SJCRH30 (cell line): ENCODE measurements at regions not wholly inside any gene's neighbourhood (a gene's known extent, or its start where the extent isn't known, plus 50 kb on each side); places are given as distances from the start of the nearest gene placed in this dataset.
"Not testable (repeated sequence)": the region's sequence is repeated elsewhere in the genome, so short reads cannot be mapped to it uniquely, and the experiment has no call there.

ENCODE experiments used
- DNase-seq, 2 experiments: peaks; one replicate each; pipeline ENCODE4 v3.0.0-alpha.2; 2015 to 2020
- H3K27ac ChIP-seq: fragments of 250-450 bp; sonication (Bioruptor Pico); 2 replicates; pipeline ENCODE4 v1.5.1; 2020; ENCODE audit warnings: mild to moderate bottlenecking, moderate library complexity
- H3K27me3 ChIP-seq: fragments of 250-450 bp; sonication (Bioruptor Pico); 2 replicates; pipeline ENCODE4 v1.5.1; 2020; ENCODE audit warnings: mild to moderate bottlenecking, moderate library complexity
- H3K36me3 ChIP-seq: fragments of 250-450 bp; sonication (Bioruptor Pico); 2 replicates; pipeline ENCODE4 v1.5.1; 2020; ENCODE audit warnings: mild to moderate bottlenecking, moderate library complexity
- H3K4me1 ChIP-seq: fragments of 250-450 bp; sonication (Bioruptor Pico); 2 replicates; pipeline ENCODE4 v1.5.1; 2020; ENCODE audit warnings: mild to moderate bottlenecking, moderate library complexity
- H3K4me3 ChIP-seq: fragments of 250-450 bp; sonication (Bioruptor Pico); 2 replicates; pipeline ENCODE4 v1.5.1; 2020; ENCODE audit warnings: mild to moderate bottlenecking, moderate library complexity
- H3K9me3 ChIP-seq: fragments of 250-450 bp; sonication (Bioruptor Pico); replicated peaks from 2 replicates; pipeline ENCODE4 v1.5.1; 2020; ENCODE audit warnings: mild to moderate bottlenecking, moderate library complexity

DNA sequence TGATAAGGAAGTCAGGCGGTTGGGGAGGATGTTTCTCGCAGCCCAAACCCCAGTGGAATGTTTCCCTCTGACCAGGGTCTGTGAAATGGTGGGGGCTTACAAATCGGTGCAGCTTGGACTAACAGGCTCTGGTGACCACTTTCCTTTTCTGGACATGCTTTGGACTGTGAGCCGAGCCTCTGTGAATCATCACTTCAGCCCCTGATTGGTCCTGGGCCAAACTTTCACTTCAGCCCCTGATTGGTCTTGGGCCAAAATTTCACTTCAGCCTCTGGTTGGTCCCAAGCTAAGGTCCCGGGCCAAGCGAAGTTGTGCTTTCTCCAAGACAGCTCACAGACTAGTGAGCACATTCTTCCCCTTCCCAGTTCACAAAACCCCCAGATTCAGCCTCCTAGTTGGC, 223.7 kb upstream of the ANKRD20A1 start:
- DNase-seq, H3K4me3 ChIP-seq, H3K9me3 ChIP-seq, H3K27me3 ChIP-seq, H3K36me3 ChIP-seq, H3K27ac ChIP-seq, H3K4me1 ChIP-seq: not testable (repeated sequence)

DNA sequence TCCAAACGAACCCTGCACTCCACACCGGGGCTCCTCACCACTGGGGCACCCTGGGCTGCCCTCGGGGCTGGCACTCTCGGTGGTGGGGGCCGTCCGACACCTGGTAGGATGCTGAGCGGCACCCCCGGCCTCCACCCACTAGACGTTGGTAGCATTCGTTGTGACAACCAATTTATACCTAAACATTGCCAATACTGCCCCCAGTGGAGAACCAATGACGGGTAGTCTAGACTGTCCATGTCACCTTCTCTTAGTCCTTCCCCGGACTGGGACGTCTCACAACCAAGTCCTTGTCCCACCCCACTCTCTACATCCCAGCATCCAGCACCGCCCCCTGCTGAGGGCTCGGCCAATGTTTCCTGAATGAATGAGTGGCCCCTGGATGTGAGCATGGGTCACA, 246.8 kb upstream of the ANKRD20A1 start:
- H3K9me3 ChIP-seq, H3K4me3 ChIP-seq, H3K4me1 ChIP-seq, H3K36me3 ChIP-seq, DNase-seq, H3K27me3 ChIP-seq, H3K27ac ChIP-seq: not testable (repeated sequence)

DNA sequence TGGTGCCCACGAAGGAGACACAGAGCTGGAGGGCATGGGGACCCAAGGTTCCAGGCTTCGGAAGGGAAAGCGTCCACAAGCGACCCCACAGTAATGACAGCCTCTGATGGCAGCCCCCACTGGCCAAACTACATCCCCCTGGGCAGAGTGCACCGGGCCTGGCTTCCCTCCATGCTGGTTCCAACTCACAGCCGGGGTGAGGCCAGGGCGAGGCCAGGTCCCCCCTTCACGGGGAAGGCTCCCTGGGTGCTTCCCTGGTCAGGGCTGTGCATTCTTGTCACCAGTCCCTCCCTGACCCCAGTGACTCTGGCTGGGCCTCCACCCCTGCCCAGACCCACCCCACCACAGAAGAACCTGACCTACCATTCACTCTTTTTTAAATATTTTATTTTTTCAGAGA, 248.9 kb upstream of the ANKRD20A1 start:
- H3K4me3 ChIP-seq, H3K4me1 ChIP-seq, DNase-seq, H3K9me3 ChIP-seq, H3K36me3 ChIP-seq, H3K27ac ChIP-seq, H3K27me3 ChIP-seq: not testable (repeated sequence)

DNA sequence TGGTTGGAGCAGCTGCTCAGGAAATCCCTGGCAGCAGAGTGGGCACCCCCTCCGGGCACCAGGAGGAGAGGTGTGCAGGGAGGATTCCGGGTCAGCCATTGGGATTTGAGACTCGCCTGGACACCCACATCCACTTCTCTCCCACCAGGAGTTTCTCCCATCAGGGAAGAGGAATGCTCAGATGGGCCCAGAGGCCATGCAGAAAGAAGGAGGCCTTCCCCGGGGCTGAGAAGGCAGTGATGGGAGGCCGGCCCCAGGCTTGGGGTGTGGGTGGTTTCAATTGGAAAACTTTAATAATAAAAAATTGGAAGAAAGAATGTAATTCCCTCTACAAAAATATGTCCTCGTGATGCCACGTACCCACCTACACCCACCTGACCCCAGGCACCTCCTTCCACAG, 249.3 kb upstream of the ANKRD20A1 start:
- H3K36me3 ChIP-seq, H3K4me3 ChIP-seq, H3K4me1 ChIP-seq, H3K27ac ChIP-seq, H3K9me3 ChIP-seq, H3K27me3 ChIP-seq, DNase-seq: not testable (repeated sequence)

DNA sequence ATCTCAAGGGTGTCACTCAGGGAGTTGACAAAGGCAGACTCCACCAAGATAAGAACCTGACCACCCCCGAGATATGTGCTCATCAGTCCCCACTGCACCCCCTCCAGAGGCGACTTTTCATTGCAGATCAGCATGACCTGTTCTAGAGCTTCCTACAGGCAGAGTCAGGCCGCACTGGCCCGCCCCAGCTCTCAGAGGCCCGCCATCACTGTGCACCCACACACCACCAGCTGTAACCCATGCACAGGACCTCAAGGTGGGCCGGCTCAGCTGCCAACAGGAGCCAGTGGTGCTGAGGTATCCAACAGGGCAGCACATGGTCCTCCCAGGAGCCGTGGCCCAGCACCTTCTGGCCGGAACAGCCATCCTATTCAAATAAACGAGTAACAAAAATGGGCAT, 253.6 kb upstream of the ANKRD20A1 start:
- not testable (repeated sequence) for H3K4me1 ChIP-seq, H3K9me3 ChIP-seq, H3K27me3 ChIP-seq, H3K36me3 ChIP-seq, H3K4me3 ChIP-seq, H3K27ac ChIP-seq, DNase-seq

DNA sequence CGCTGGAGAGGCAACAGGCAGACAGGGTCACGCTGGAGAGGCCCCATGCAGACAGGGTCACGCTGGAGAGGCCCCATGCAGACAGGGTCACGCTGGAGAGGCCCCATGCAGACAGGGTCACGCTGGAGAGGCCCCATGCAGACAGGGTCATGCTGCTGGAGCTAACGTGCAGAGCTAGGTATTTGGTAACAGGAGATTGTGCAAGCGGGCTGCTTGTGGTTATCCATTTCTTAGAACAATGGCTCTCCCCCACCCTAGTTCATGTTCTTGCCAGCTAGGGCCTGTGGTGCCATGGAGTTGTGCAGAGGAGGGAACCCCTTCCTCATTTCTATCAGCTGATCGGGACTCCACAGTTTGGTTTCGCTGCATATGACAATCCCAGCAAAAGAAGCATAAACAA, 255.1 kb upstream of the ANKRD20A1 start:
- not testable (repeated sequence) for H3K36me3 ChIP-seq, H3K4me1 ChIP-seq, H3K9me3 ChIP-seq, H3K27me3 ChIP-seq, H3K4me3 ChIP-seq, H3K27ac ChIP-seq, DNase-seq

DNA sequence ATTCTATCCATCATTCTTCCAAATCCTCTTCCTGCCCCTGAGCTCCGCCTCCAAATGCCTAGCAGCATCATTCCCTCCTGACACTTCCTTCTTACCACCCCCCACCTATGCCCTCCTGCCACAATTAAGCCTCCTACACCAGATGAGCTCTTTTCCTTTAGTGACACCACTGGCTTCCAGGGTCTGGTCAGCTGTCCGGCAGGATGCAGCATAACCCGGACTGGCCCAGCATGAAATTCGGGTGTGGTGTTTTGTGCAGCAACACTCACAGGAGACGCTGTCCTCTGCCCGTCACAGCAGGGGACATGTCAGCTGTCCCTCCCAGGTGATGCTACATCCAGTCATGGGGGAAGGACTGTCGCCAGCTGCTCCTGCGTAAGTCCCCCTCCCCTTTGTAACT, 266.3 kb upstream of the ANKRD20A1 start:
- not testable (repeated sequence) for H3K4me3 ChIP-seq, DNase-seq, H3K36me3 ChIP-seq, H3K27ac ChIP-seq, H3K4me1 ChIP-seq, H3K27me3 ChIP-seq, H3K9me3 ChIP-seq

DNA sequence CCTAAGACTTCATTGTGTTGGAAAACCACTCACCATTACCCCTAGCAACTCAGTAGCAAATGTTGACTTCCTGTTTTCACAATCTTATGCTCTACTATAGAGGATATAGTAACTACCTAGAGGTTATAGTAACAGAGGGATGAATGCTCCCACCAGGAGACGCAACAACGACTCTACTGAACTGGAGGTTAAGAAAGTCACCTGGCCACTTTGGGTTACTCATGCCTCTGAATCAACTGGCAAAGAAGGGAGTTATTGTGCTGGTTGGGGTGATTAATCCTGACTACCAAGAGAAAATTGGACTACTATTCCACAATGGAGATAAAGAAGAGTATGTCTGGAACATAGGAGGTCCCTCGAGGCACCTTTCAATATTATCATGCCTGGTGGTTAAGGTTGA, 302.9 kb upstream of the ANKRD20A1 start:
- DNase-seq, H3K27ac ChIP-seq, H3K27me3 ChIP-seq, H3K36me3 ChIP-seq, H3K9me3 ChIP-seq, H3K4me3 ChIP-seq, H3K4me1 ChIP-seq: not testable (repeated sequence)

DNA sequence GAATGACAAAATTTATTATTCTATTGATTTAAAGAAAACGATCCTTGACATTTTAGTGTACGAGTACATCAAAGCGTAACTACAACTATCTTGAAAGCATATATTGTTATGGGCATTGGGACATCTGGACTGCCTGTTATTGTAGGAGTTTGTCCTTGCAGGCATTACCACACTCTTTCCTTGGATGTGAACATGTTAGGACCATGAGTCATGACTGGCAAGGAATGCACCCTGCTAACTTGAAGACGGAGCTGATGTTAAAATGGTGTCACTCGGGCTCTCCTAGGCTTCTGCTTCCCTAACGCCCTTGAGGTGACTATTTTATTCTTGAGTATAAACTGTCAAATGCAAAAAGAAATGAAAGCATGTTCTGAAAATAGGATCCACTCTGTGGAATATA, 308.7 kb upstream of the ANKRD20A1 start:
- not testable (repeated sequence) for H3K27me3 ChIP-seq, DNase-seq, H3K4me3 ChIP-seq, H3K9me3 ChIP-seq, H3K27ac ChIP-seq, H3K36me3 ChIP-seq, H3K4me1 ChIP-seq

DNA sequence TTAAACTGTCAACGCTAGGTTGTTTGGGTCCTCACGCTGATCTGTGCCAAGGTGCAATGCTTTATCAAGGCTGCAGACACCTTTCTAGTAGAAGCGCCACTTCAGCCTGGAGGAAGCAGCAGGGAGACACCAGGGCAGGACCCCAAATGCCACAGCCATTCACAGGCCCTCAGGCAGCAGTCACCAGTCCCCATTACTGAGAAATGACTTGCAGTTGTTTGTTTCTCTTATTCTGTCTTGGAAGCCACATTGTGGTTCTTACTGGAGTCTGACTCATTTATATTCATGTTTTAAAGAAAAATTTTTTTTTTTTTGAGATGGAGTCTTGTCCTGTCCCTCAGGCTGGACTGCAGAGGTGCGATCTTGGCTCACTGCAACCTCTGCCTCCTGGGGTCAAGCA, 328.9 kb upstream of the ANKRD20A1 start:
- not testable (repeated sequence) for H3K27me3 ChIP-seq, H3K4me1 ChIP-seq, H3K27ac ChIP-seq, DNase-seq, H3K36me3 ChIP-seq, H3K9me3 ChIP-seq, H3K4me3 ChIP-seq

DNA sequence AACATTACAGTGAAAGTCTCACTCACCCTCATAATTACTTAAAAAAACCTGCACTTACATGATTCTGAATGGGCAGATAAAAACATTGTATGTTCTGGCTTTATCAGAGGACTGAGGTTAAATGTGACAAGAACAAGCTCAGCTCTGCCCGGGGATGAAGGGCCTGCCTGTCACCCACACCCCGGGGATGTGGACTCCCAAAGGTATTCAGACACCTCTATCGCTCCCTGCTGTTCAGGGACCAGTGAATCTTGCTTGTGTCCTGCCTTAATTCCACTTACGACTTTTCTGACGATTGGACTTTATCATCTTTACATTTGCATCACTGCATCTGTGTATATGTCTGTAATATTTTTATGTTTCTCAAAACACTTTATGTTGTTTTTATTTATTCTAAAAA, 341.8 kb upstream of the ANKRD20A1 start:
- H3K9me3 ChIP-seq, H3K27ac ChIP-seq, H3K27me3 ChIP-seq, H3K4me3 ChIP-seq, H3K4me1 ChIP-seq, H3K36me3 ChIP-seq, DNase-seq: not testable (repeated sequence)

DNA sequence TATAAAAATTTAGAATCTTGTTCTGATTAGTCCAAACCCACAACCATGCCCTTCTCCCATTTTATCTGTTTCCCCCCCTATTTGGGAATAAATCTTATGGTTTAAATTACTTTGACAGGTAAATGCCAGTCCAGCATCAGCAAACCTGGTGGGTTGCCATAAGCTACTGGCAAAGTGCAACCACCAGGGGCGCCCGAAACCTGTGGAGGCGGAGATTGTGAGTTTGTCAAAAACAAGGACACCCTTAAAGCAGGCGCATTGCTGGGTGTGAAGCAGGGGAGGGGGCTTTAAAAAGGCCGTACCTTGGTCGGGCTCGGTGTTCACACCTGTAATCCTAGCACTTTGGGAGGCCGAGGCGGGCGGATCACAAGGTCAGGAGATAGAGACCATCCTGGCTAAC, 344.1 kb upstream of the ANKRD20A1 start:
- not testable (repeated sequence) for H3K27me3 ChIP-seq, H3K36me3 ChIP-seq, H3K9me3 ChIP-seq, DNase-seq, H3K27ac ChIP-seq, H3K4me1 ChIP-seq, H3K4me3 ChIP-seq

DNA sequence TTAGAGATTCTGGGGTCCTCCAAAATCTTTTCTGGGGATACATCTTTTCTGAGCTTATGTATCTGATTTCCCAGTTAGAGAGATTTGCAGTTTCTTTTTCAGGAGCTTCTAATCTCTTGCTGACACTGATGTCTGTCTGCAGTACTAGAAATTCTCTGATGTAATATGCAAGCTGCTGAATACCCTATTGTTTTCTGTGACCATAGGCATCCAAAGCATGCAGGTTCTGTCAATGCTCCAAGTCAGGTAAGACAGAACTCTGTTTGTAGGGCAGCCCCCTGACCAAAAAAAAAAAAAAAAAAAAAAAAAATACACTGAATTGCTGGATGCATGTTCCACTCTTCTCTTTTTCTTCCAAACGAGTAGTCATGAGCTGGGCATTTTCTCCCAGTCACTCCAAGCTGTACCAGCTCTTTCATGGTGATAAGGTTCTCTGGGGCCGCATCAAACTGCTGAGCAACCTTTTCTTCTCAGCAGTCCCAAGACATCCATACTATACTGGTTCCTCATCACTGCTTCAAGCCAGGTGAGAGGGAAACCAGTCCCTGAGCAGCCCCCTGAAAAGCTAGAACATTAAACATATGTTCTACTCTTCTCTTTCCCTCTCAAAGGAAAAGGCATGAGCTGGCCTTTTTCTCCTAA, 354.9 kb upstream of the ANKRD20A1 start:
- not testable (repeated sequence) for DNase-seq, H3K36me3 ChIP-seq, H3K9me3 ChIP-seq, H3K4me3 ChIP-seq, H3K27me3 ChIP-seq, H3K27ac ChIP-seq, H3K4me1 ChIP-seq

DNA sequence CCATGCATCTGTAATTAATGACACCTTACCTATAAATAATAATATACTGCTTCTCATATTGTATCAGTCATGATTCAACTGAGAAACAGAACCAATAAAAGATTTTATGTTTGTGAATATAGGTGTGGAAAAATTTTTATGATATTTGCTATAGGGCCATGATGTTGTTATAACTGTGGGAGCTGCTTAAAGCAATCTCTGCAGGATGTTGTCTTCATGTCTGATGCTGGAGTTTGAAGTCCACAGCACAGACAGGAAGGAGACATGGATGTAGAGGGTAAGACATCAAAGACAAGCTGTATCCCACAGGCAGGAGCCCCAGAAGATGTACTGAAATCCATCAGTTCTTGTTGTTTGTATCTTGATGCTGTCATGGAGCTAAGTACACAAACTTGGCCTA, 366.7 kb upstream of the ANKRD20A1 start:
- H3K36me3 ChIP-seq, DNase-seq, H3K9me3 ChIP-seq, H3K27ac ChIP-seq, H3K4me1 ChIP-seq, H3K4me3 ChIP-seq, H3K27me3 ChIP-seq: not testable (repeated sequence)

DNA sequence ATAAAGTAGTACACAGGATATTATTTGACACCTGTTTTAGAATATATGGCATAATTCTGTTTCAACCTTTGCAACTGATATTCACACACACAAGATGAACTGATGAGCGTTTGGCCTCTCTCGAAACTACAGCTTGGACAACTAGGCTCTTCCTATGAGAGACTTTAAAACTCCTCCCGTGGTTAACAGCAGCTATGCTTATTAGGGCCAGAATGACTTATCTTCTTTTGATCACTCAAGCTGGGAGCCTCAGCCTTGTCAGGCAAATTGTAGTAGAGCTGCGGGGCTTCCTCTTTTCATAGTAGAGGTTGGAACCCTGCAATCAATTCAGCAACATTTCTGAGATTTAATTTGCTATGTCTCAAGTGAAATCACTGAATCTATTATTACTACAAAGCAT, 381.3 kb upstream of the ANKRD20A1 start:
- not testable (repeated sequence) for H3K36me3 ChIP-seq, H3K27me3 ChIP-seq, DNase-seq, H3K9me3 ChIP-seq, H3K4me1 ChIP-seq, H3K4me3 ChIP-seq, H3K27ac ChIP-seq

DNA sequence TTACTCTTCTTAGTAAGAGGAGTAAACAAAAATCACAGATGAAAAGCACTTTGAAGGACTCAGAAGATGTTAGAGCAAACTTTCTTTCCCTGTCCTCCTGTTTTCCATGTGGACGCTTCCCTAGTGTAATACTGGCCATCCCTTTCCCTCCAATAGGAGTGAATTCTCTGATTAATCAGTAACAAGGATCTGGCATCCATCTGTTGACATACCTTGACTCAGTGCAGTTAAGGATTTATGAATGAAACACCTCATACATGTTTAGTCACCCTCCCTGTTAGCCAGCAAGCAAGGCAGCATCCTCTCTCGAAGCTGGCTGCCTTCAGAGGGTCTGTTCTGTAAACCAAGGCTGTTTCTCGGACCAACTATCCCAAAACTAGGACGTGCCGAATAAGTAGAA, 388.0 kb upstream of the ANKRD20A1 start:
- H3K36me3 ChIP-seq, H3K27ac ChIP-seq, H3K27me3 ChIP-seq, H3K4me3 ChIP-seq, H3K9me3 ChIP-seq, DNase-seq, H3K4me1 ChIP-seq: not testable (repeated sequence)

DNA sequence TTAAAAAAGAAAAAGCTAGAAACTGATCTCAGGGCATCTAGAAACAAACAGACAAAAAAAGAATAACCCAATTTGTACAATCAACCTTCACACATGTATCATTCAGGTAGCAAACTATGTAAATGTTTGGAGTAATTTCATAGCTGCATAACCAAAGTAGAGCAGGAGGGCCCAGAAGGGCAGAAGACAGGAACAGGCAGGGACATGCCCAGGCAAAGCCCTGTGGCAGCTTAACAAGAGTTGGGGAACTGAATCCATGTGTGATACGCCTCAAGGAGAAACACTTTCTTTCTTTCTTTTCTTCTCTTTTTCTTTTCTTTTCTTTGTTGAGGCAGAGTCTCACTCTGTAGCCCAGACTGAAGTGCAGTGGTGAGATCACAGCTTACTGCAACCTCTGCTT, 390.4 kb upstream of the ANKRD20A1 start:
- H3K36me3 ChIP-seq, H3K27ac ChIP-seq, H3K9me3 ChIP-seq, DNase-seq, H3K4me3 ChIP-seq, H3K27me3 ChIP-seq, H3K4me1 ChIP-seq: not testable (repeated sequence)
